ENCODE measurements at regions not wholly inside any gene's neighbourhood (a gene's known extent, or its start where the extent isn't known, plus 50 kb on each side); places are given as distances from the start of the nearest gene placed in this dataset.
A peak's percentile ranks its signal among the peaks of the same experiment; 100 is the strongest.

GRCh38 chr11:79971255-79971654 is 530.4 kb upstream of the TENM4 start:
- no peak for FAIRE-seq

- no peak for FAIRE-seq
These were observed 525.8 kb upstream of the TENM4 start for GRCh38 chr11:79966592-79966991.

- FAIRE-seq: no peak
These were observed 523.2 kb upstream of the TENM4 start for GRCh38 chr11:79963856-79964645.

GRCh38 chr11:79960461-79960860 is 519.6 kb upstream of the TENM4 start:
- no peak for FAIRE-seq

GRCh38 chr11:79959318-79959717 is 518.5 kb upstream of the TENM4 start:
- no peak for FAIRE-seq

- FAIRE-seq: no peak
These were observed 516.9 kb upstream of the TENM4 start for GRCh38 chr11:79957702-79958101.

GRCh38 chr11:79956061-79956460 is 515.2 kb upstream of the TENM4 start:
- no peak for FAIRE-seq

- FAIRE-seq: no peak
These were observed 512.8 kb upstream of the TENM4 start for GRCh38 chr11:79953629-79954028.

GRCh38 chr11:79950741-79951140 is 509.9 kb upstream of the TENM4 start:
- FAIRE-seq: no peak

- FAIRE-seq: no peak
These were observed 509.3 kb upstream of the TENM4 start for GRCh38 chr11:79950172-79950571.

- FAIRE-seq: no peak
These were observed 508.7 kb upstream of the TENM4 start for GRCh38 chr11:79949574-79949973.

GRCh38 chr11:79942646-79943045 is 501.8 kb upstream of the TENM4 start:
- FAIRE-seq: no peak

- FAIRE-seq: no peak
These were observed 501.3 kb upstream of the TENM4 start for GRCh38 chr11:79942090-79942489.

- FAIRE-seq: no peak
These were observed 500.3 kb upstream of the TENM4 start for GRCh38 chr11:79940974-79941735.

- no peak for FAIRE-seq
These were observed 499.3 kb upstream of the TENM4 start for GRCh38 chr11:79940165-79940564.

- FAIRE-seq: no peak
These were observed 498.3 kb upstream of the TENM4 start for GRCh38 chr11:79939111-79939510.

- no peak for FAIRE-seq
These were observed 497.0 kb upstream of the TENM4 start for GRCh38 chr11:79937676-79938334.

- no peak for FAIRE-seq
These were observed 491.8 kb upstream of the TENM4 start for GRCh38 chr11:79932612-79933011.

GRCh38 chr11:79931692-79932091 is 490.9 kb upstream of the TENM4 start:
- FAIRE-seq: no peak

- no peak for FAIRE-seq
These were observed 485.9 kb upstream of the TENM4 start for GRCh38 chr11:79926707-79927106.

GRCh38 chr11:79925570-79925969 is 484.7 kb upstream of the TENM4 start:
- no peak for FAIRE-seq

GRCh38 chr11:79922641-79923040 is 481.8 kb upstream of the TENM4 start:
- peak; percentile 59 for FAIRE-seq

GRCh38 chr11:79920480-79920879 is 479.6 kb upstream of the TENM4 start:
- no peak for FAIRE-seq

GRCh38 chr11:79919350-79919749 is 478.5 kb upstream of the TENM4 start:
- no peak for FAIRE-seq
